Esophagus muscularis mucosa (tissue), 3 donors: ENCODE measurements at regions not wholly inside any gene's neighbourhood (a gene's known extent, or its start where the extent isn't known, plus 50 kb on each side); places are given as distances from the start of the nearest gene placed in this dataset.

ENCODE experiments used
- POLR2AphosphoS5 ChIP-seq, 2 donors: sonication (generic); formaldehyde crosslinking; IDR thresholded peaks; one replicate each; pipeline ENCODE4 v1.6.1; 2017; ENCODE audit warnings: antibody characterized with exemption in 2 of 2
- TF ChIP-seq, protein P1 (sequence below), 3 experiments: fragments of 200-600 bp in 2 of 3; fragments of 450-650 bp in 1 of 3; sonication (generic) in 2 of 3; IDR thresholded peaks; one replicate each; pipeline ENCODE4 v1.5.1; 2017 to 2019; ENCODE audit warnings: antibody characterized with exemption in 3 of 3, mild to moderate bottlenecking in 2 of 3, moderate library complexity in 1 of 3

DNA sequence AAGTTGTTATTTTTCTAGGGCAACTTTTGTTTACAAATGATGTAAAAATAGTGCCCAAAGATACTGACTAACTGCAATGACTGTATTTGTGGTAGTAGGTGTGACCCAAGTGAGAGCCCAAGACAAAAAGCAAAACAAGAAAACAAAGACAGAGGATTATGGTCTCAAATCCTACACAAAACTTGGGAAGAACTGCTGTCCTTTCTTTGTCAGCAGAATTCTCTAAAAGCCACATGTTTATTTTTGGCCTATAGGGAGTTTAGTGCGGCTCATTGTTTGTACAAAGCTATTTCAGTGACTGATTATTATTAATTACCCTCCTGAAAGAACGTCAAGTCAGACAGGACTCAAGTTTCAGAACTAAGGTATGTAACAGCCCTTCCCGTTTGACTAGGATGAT lies 509.2 kb upstream of the SLC35B3 start:
- TF ChIP-seq POLR2AphosphoS5 (IDR thresholded peaks at IDR 0.05) = no peak
- TF ChIP-seq, protein P1, sequence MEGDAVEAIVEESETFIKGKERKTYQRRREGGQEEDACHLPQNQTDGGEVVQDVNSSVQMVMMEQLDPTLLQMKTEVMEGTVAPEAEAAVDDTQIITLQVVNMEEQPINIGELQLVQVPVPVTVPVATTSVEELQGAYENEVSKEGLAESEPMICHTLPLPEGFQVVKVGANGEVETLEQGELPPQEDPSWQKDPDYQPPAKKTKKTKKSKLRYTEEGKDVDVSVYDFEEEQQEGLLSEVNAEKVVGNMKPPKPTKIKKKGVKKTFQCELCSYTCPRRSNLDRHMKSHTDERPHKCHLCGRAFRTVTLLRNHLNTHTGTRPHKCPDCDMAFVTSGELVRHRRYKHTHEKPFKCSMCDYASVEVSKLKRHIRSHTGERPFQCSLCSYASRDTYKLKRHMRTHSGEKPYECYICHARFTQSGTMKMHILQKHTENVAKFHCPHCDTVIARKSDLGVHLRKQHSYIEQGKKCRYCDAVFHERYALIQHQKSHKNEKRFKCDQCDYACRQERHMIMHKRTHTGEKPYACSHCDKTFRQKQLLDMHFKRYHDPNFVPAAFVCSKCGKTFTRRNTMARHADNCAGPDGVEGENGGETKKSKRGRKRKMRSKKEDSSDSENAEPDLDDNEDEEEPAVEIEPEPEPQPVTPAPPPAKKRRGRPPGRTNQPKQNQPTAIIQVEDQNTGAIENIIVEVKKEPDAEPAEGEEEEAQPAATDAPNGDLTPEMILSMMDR (IDR thresholded peaks at IDR 0.05) = no peak
